AG08396 (cell line): ENCODE measurements at regions not wholly inside any gene's neighbourhood (a gene's known extent, or its start where the extent isn't known, plus 50 kb on each side); places are given as distances from the start of the nearest gene placed in this dataset.
A peak's percentile ranks its signal among the peaks of the same experiment; 100 is the strongest.

ENCODE experiments used
- DNase-seq: peaks from one replicate; pipeline ENCODE4 v3.0.0; 2012; ENCODE audit warnings: low spot score, mixed read lengths

- DNase-seq: peak; percentile 37
Measured at GRCh38 chr10:36634916-36635315, 490.5 kb upstream of the ANKRD30A start.

GRCh38 chr10:36630267-36630666 lies 495.1 kb upstream of the ANKRD30A start:
- no peak for DNase-seq

GRCh38 chr10:36629476-36629875 lies 495.9 kb upstream of the ANKRD30A start:
- no peak for DNase-seq

GRCh38 chr10:36624551-36625100 lies 500.8 kb upstream of the ANKRD30A start:
- no peak for DNase-seq

- DNase-seq: no peak
Measured at GRCh38 chr10:36621346-36621745, 504.1 kb upstream of the ANKRD30A start.

GRCh38 chr10:36612436-36612835 lies 513.0 kb upstream of the ANKRD30A start:
- DNase-seq: no peak

GRCh38 chr10:36608866-36609265 lies 516.5 kb upstream of the ANKRD30A start:
- DNase-seq: no peak

- no peak for DNase-seq
Measured at GRCh38 chr10:36608251-36608650, 517.1 kb upstream of the ANKRD30A start.

GRCh38 chr10:36606234-36606839 lies 519.1 kb upstream of the ANKRD30A start:
- DNase-seq: no peak

- DNase-seq: no peak
Measured at GRCh38 chr10:36604316-36604715, 521.1 kb upstream of the ANKRD30A start.

- no peak for DNase-seq
Measured at GRCh38 chr10:36603688-36604087, 521.7 kb upstream of the ANKRD30A start.

GRCh38 chr10:36602374-36602773 lies 523.0 kb upstream of the ANKRD30A start:
- DNase-seq: peak; percentile 40

GRCh38 chr10:36597756-36598320 lies 527.6 kb upstream of the ANKRD30A start:
- DNase-seq: no peak

GRCh38 chr10:36592964-36593363 lies 532.4 kb upstream of the ANKRD30A start:
- no peak for DNase-seq

GRCh38 chr10:36591436-36591835 lies 534.0 kb upstream of the ANKRD30A start:
- DNase-seq: no peak

- no peak for DNase-seq
Measured at GRCh38 chr10:36583690-36584089, 541.7 kb upstream of the ANKRD30A start.

GRCh38 chr10:36581237-36581636 lies 544.2 kb upstream of the ANKRD30A start:
- no peak for DNase-seq

- peak; percentile 24 for DNase-seq
Measured at GRCh38 chr10:36578306-36578705, 547.1 kb upstream of the ANKRD30A start.

GRCh38 chr10:36577126-36577525 lies 548.3 kb upstream of the ANKRD30A start:
- no peak for DNase-seq

- peak; percentile 8 for DNase-seq
Measured at GRCh38 chr10:36574207-36574606, 551.2 kb upstream of the ANKRD30A start.

- no peak for DNase-seq
Measured at GRCh38 chr10:36573246-36573645, 552.2 kb upstream of the ANKRD30A start.

- no peak for DNase-seq
Measured at GRCh38 chr10:36564433-36564832, 561.0 kb upstream of the ANKRD30A start.

- no peak for DNase-seq
Measured at GRCh38 chr10:36559412-36560400, 565.7 kb upstream of the ANKRD30A start.
